ENCODE measurements at regions not wholly inside any gene's neighbourhood (a gene's known extent, or its start where the extent isn't known, plus 50 kb on each side); places are given as distances from the start of the nearest gene placed in this dataset.

- ChIA-PET CTCF (interaction anchor here (0.6 kb wide), 1 partner anchor 747 kb away, joined by 3 read pairs; no protein-coding TSS in a partner anchor), POLR2A (no interaction called here)
- DNase-seq (ENCODE audit: extremely low spot score) = no peak
- TF ChIP-seq ELF4 (IDR thresholded peaks at IDR 0.05) (no peak), HDGF (IDR thresholded peaks at IDR 0.05; ENCODE audit: borderline replicate concordance) (no peak), CTBP1 (IDR thresholded peaks at IDR 0.05; ENCODE audit: borderline replicate concordance) (no peak), ZNF384 (IDR thresholded peaks at IDR 0.05) (no peak), BHLHE40 (IDR thresholded peaks at IDR 0.05; ENCODE audit: borderline replicate concordance) (no peak), NFRKB (IDR thresholded peaks at IDR 0.05) (no peak), FOXA1 (IDR thresholded peaks at IDR 0.05) (no peak), ARNT (IDR thresholded peaks at IDR 0.05) (no peak), FOXM1 (IDR thresholded peaks at IDR 0.05; ENCODE audit: borderline replicate concordance) (no peak), L3MBTL2 (conservative IDR thresholded peaks at IDR 0.05) (no peak), LEF1 (IDR thresholded peaks at IDR 0.05; ENCODE audit: borderline replicate concordance) (no peak), SUZ12 (IDR thresholded peaks at IDR 0.05) (no peak), SP1 (IDR thresholded peaks at IDR 0.05) (no peak), PKNOX1 (IDR thresholded peaks at IDR 0.05) (no peak), FOXK2 (IDR thresholded peaks at IDR 0.05) (no peak), TARDBP (IDR thresholded peaks at IDR 0.05) (no peak)
Measured at GRCh38 chr4:177228599-177228998, 81.1 kb upstream of the NEIL3 start.

GRCh38 chr4:177229331-177229730 lies 80.3 kb upstream of the NEIL3 start:
- CTCF ChIA-PET = no interaction called here
- POLR2A ChIA-PET = no interaction called here
- no peak for DNase-seq (ENCODE audit: extremely low spot score)
- TF ChIP-seq BHLHE40 (IDR thresholded peaks at IDR 0.05; ENCODE audit: borderline replicate concordance) = no peak
- no peak for TF ChIP-seq CTBP1 (IDR thresholded peaks at IDR 0.05; ENCODE audit: borderline replicate concordance)
- TF ChIP-seq TARDBP (IDR thresholded peaks at IDR 0.05) = no peak
- no peak for TF ChIP-seq SUZ12 (IDR thresholded peaks at IDR 0.05)
- no peak for TF ChIP-seq FOXA1 (IDR thresholded peaks at IDR 0.05)
- no peak for TF ChIP-seq FOXM1 (IDR thresholded peaks at IDR 0.05; ENCODE audit: borderline replicate concordance)
- no peak for TF ChIP-seq FOXK2 (IDR thresholded peaks at IDR 0.05)
- TF ChIP-seq HDGF (IDR thresholded peaks at IDR 0.05; ENCODE audit: borderline replicate concordance) = no peak
- no peak for TF ChIP-seq ELF4 (IDR thresholded peaks at IDR 0.05)
- TF ChIP-seq ZNF384 (IDR thresholded peaks at IDR 0.05) = no peak
- no peak for TF ChIP-seq SP1 (IDR thresholded peaks at IDR 0.05)
- TF ChIP-seq L3MBTL2 (conservative IDR thresholded peaks at IDR 0.05) = no peak
- no peak for TF ChIP-seq LEF1 (IDR thresholded peaks at IDR 0.05; ENCODE audit: borderline replicate concordance)
- TF ChIP-seq ARNT (IDR thresholded peaks at IDR 0.05) = no peak
- TF ChIP-seq NFRKB (IDR thresholded peaks at IDR 0.05) = no peak
- no peak for TF ChIP-seq PKNOX1 (IDR thresholded peaks at IDR 0.05)

- POLR2A ChIA-PET = no interaction called here
Measured at GRCh38 chr4:177232473-177232872, 77.2 kb upstream of the NEIL3 start.

GRCh38 chr4:177235026-177235425 lies 74.6 kb upstream of the NEIL3 start:
- TF ChIP-seq FOXM1 (IDR thresholded peaks at IDR 0.05; ENCODE audit: borderline replicate concordance) (no peak), ARNT (IDR thresholded peaks at IDR 0.05) (no peak), LEF1 (IDR thresholded peaks at IDR 0.05; ENCODE audit: borderline replicate concordance) (no peak), CTBP1 (IDR thresholded peaks at IDR 0.05; ENCODE audit: borderline replicate concordance) (no peak), NFRKB (IDR thresholded peaks at IDR 0.05) (no peak), SP1 (IDR thresholded peaks at IDR 0.05) (no peak), PKNOX1 (IDR thresholded peaks at IDR 0.05) (no peak), SUZ12 (IDR thresholded peaks at IDR 0.05) (no peak), FOXA1 (IDR thresholded peaks at IDR 0.05) (no peak), HDGF (IDR thresholded peaks at IDR 0.05; ENCODE audit: borderline replicate concordance) (no peak), ZNF384 (IDR thresholded peaks at IDR 0.05) (no peak), ELF4 (IDR thresholded peaks at IDR 0.05) (no peak), FOXK2 (IDR thresholded peaks at IDR 0.05) (no peak), BHLHE40 (IDR thresholded peaks at IDR 0.05; ENCODE audit: borderline replicate concordance) (no peak), TARDBP (IDR thresholded peaks at IDR 0.05) (no peak), L3MBTL2 (conservative IDR thresholded peaks at IDR 0.05) (no peak)
- ChIA-PET POLR2A (no interaction called here), CTCF (no interaction called here)
- no peak for DNase-seq (ENCODE audit: extremely low spot score)

More at GRCh38 chr4:177232473-177232872, 77.2 kb upstream of the NEIL3 start:
- CTCF ChIA-PET = no interaction called here
- no peak for TF ChIP-seq ELF4 (IDR thresholded peaks at IDR 0.05)
- no peak for TF ChIP-seq HDGF (IDR thresholded peaks at IDR 0.05; ENCODE audit: borderline replicate concordance)
- no peak for TF ChIP-seq SUZ12 (IDR thresholded peaks at IDR 0.05)
- TF ChIP-seq SP1 (IDR thresholded peaks at IDR 0.05) = no peak
- no peak for TF ChIP-seq FOXK2 (IDR thresholded peaks at IDR 0.05)
- no peak for TF ChIP-seq NFRKB (IDR thresholded peaks at IDR 0.05)
- no peak for TF ChIP-seq CTBP1 (IDR thresholded peaks at IDR 0.05; ENCODE audit: borderline replicate concordance)
- no peak for TF ChIP-seq TARDBP (IDR thresholded peaks at IDR 0.05)
- TF ChIP-seq BHLHE40 (IDR thresholded peaks at IDR 0.05; ENCODE audit: borderline replicate concordance) = no peak
- TF ChIP-seq L3MBTL2 (conservative IDR thresholded peaks at IDR 0.05) = no peak
- TF ChIP-seq ARNT (IDR thresholded peaks at IDR 0.05) = no peak
- no peak for TF ChIP-seq ZNF384 (IDR thresholded peaks at IDR 0.05)
- TF ChIP-seq LEF1 (IDR thresholded peaks at IDR 0.05; ENCODE audit: borderline replicate concordance) = no peak
- no peak for TF ChIP-seq FOXM1 (IDR thresholded peaks at IDR 0.05; ENCODE audit: borderline replicate concordance)
- no peak for TF ChIP-seq PKNOX1 (IDR thresholded peaks at IDR 0.05)
- no peak for TF ChIP-seq FOXA1 (IDR thresholded peaks at IDR 0.05)
- no peak for DNase-seq (ENCODE audit: extremely low spot score)

GRCh38 chr4:177236886-177237285 lies 72.8 kb upstream of the NEIL3 start:
- no peak for DNase-seq (ENCODE audit: extremely low spot score)
- ChIA-PET CTCF (no interaction called here), POLR2A (no interaction called here)
- TF ChIP-seq SUZ12 (IDR thresholded peaks at IDR 0.05) = no peak
- TF ChIP-seq TARDBP (IDR thresholded peaks at IDR 0.05) = no peak
- TF ChIP-seq PKNOX1 (IDR thresholded peaks at IDR 0.05) = no peak
- TF ChIP-seq CTBP1 (IDR thresholded peaks at IDR 0.05; ENCODE audit: borderline replicate concordance) = no peak
- no peak for TF ChIP-seq NFRKB (IDR thresholded peaks at IDR 0.05)
- TF ChIP-seq SP1 (IDR thresholded peaks at IDR 0.05) = no peak
- no peak for TF ChIP-seq L3MBTL2 (conservative IDR thresholded peaks at IDR 0.05)
- no peak for TF ChIP-seq FOXA1 (IDR thresholded peaks at IDR 0.05)
- TF ChIP-seq HDGF (IDR thresholded peaks at IDR 0.05; ENCODE audit: borderline replicate concordance) = no peak
- no peak for TF ChIP-seq FOXK2 (IDR thresholded peaks at IDR 0.05)
- no peak for TF ChIP-seq ELF4 (IDR thresholded peaks at IDR 0.05)
- no peak for TF ChIP-seq BHLHE40 (IDR thresholded peaks at IDR 0.05; ENCODE audit: borderline replicate concordance)
- TF ChIP-seq LEF1 (IDR thresholded peaks at IDR 0.05; ENCODE audit: borderline replicate concordance) = no peak
- no peak for TF ChIP-seq ZNF384 (IDR thresholded peaks at IDR 0.05)
- no peak for TF ChIP-seq FOXM1 (IDR thresholded peaks at IDR 0.05; ENCODE audit: borderline replicate concordance)
- TF ChIP-seq ARNT (IDR thresholded peaks at IDR 0.05) = no peak

Measured in HEK293T (cell line).